DMS114 treated with DMSO at 0.1 percent for 48 hours (cell line): ENCODE measurements at regions not wholly inside any gene's neighbourhood (a gene's known extent, or its start where the extent isn't known, plus 50 kb on each side); places are given as distances from the start of the nearest gene placed in this dataset.

Experiments used
- DNase-seq: peaks from one replicate; lab custom pipeline; 2025; ENCODE audit not compliant: unreplicated experiment; lab: John Stamatoyannopoulos, UW

- DNase-seq, result no peak
These were observed 811.2 kb downstream of the TYW1 start for GRCh38 chr7:67807826-67808225.

- no peak for DNase-seq
These were observed 813.0 kb downstream of the TYW1 start for GRCh38 chr7:67809586-67809985.

- no peak for DNase-seq
These were observed 817.1 kb downstream of the TYW1 start for GRCh38 chr7:67813621-67814292.

- DNase-seq, result no peak
These were observed 820.8 kb downstream of the TYW1 start for GRCh38 chr7:67817481-67817880.

- DNase-seq, result no peak
These were observed 824.5 kb downstream of the TYW1 start for GRCh38 chr7:67821116-67821515.

- DNase-seq, result no peak
These were observed 826.7 kb downstream of the TYW1 start for GRCh38 chr7:67823345-67823744.

GRCh38 chr7:67825356-67825755, 828.7 kb downstream of the TYW1 start:
- DNase-seq, result no peak

GRCh38 chr7:67841896-67842295, 845.3 kb downstream of the TYW1 start:
- DNase-seq, result no peak

- DNase-seq, result no peak
These were observed 845.9 kb downstream of the TYW1 start for GRCh38 chr7:67842571-67842970.

- no peak for DNase-seq
These were observed 846.5 kb downstream of the TYW1 start for GRCh38 chr7:67843001-67843565.

GRCh38 chr7:67843615-67844014, 847.0 kb downstream of the TYW1 start:
- no peak for DNase-seq

GRCh38 chr7:67847092-67847787, 850.6 kb downstream of the TYW1 start:
- no peak for DNase-seq

- no peak for DNase-seq
These were observed 857.9 kb downstream of the TYW1 start for GRCh38 chr7:67854221-67855178.

GRCh38 chr7:67855322-67855721, 858.7 kb downstream of the TYW1 start:
- DNase-seq, result no peak

- DNase-seq, result no peak
These were observed 859.4 kb downstream of the TYW1 start for GRCh38 chr7:67856046-67856445.

- DNase-seq, result no peak
These were observed 861.1 kb downstream of the TYW1 start for GRCh38 chr7:67857698-67858097.

GRCh38 chr7:67858931-67859330, 862.3 kb downstream of the TYW1 start:
- DNase-seq, result no peak

- DNase-seq, result no peak
These were observed 867.3 kb downstream of the TYW1 start for GRCh38 chr7:67863911-67864310.

- no peak for DNase-seq
These were observed 869.4 kb downstream of the TYW1 start for GRCh38 chr7:67866054-67866453.

- DNase-seq, result no peak
These were observed 870.2 kb downstream of the TYW1 start for GRCh38 chr7:67866812-67867211.

- DNase-seq, result no peak
These were observed 873.8 kb downstream of the TYW1 start for GRCh38 chr7:67870396-67870795.
